RWPE2 (cell line): ENCODE measurements at regions not wholly inside any gene's neighbourhood (a gene's known extent, or its start where the extent isn't known, plus 50 kb on each side); places are given as distances from the start of the nearest gene placed in this dataset.

Source experiments
- ATAC-seq: fragments of 200-7000 bp; cut with Tn5 transposase; 3 replicates; pipeline ENCODE4 v1.9.1; 2021; ENCODE audit warnings: low read depth
- DNase-seq: peaks from one replicate; pipeline ENCODE4 v3.0.0-alpha.2; 2020; ENCODE audit warnings: low spot score
- H3K27ac ChIP-seq: fragments of 450-650 bp; 2 replicates; pipeline ENCODE4 v1.5.1; 2017; ENCODE audit warnings: mild to moderate bottlenecking; ENCODE audit not compliant: poor library complexity, severe bottlenecking
- H3K27me3 ChIP-seq: fragments of 250-450 bp; sonication (Bioruptor Pico); 2 replicates; pipeline ENCODE4 v1.5.1; 2021; ENCODE audit warnings: mild to moderate bottlenecking, moderate library complexity; ENCODE audit not compliant: insufficient read depth, poor library complexity, severe bottlenecking
- H3K36me3 ChIP-seq: fragments of 250-450 bp; sonication (Bioruptor Pico); 2 replicates; pipeline ENCODE4 v1.5.1; 2020; ENCODE audit warnings: low read depth, mild to moderate bottlenecking, moderate library complexity
- H3K4me1 ChIP-seq: fragments of 250-450 bp; sonication (Bioruptor Pico); 2 replicates; pipeline ENCODE4 v1.5.1; 2021; ENCODE audit warnings: mild to moderate bottlenecking, moderate library complexity; ENCODE audit not compliant: insufficient read depth, poor library complexity, severe bottlenecking
- H3K4me3 ChIP-seq: fragments of 250-450 bp; sonication (Bioruptor Pico); 2 replicates; pipeline ENCODE4 v1.5.1; 2021; ENCODE audit warnings: mild to moderate bottlenecking, moderate library complexity; ENCODE audit not compliant: severe bottlenecking
- H3K9me3 ChIP-seq: fragments of 250-450 bp; sonication (Bioruptor Pico); 2 replicates; pipeline ENCODE4 v1.5.1; 2021; ENCODE audit warnings: mild to moderate bottlenecking, moderate library complexity; ENCODE audit not compliant: severe bottlenecking
- CTCF ChIP-seq: fragments of 450-650 bp; IDR thresholded peaks from one replicate; pipeline ENCODE4 v1.5.1; 2017; ENCODE audit warnings: mild to moderate bottlenecking, moderate library complexity; ENCODE audit not compliant: poor library complexity, severe bottlenecking

GRCh38 chr15:20348900-20349773 is 192.5 kb downstream of the GOLGA6L6 start:
- no peaks in the 10 kb centered on the region for H3K9me3 ChIP-seq
- H3K4me3 ChIP-seq, result no peak overlapping the region
- H3K27ac ChIP-seq, result no peak overlapping the region
- DNase-seq, result peak; percentile 86
- TF ChIP-seq CTCF, result no peak
- H3K27me3 ChIP-seq, result no peaks in the 10 kb centered on the region
- no peaks in the 10 kb centered on the region for H3K36me3 ChIP-seq
- 0 out of 3 replicates have a peak, but pooled peaks have one; percentile 6 for ATAC-seq
- H3K4me1 ChIP-seq, result no peaks in the 10 kb centered on the region

GRCh38 chr15:20348291-20348899 is 193.2 kb downstream of the GOLGA6L6 start:
- no peaks in the 10 kb centered on the region for H3K9me3 ChIP-seq
- TF ChIP-seq CTCF, result no peak
- H3K36me3 ChIP-seq, result no peaks in the 10 kb centered on the region
- no peak overlapping the region for H3K27ac ChIP-seq
- no peaks in the 10 kb centered on the region for H3K27me3 ChIP-seq
- H3K4me3 ChIP-seq, result no peak overlapping the region
- H3K4me1 ChIP-seq, result no peaks in the 10 kb centered on the region
- 0 out of 3 replicates have a peak, but pooled peaks have one; percentile 3 for ATAC-seq
- peak; percentile 56 for DNase-seq

- peaks cover 2% of the 10 kb centered on the region for H3K9me3 ChIP-seq
- no peak for TF ChIP-seq CTCF
- ATAC-seq, result no peak
- no peaks in the 10 kb centered on the region for H3K36me3 ChIP-seq
- H3K4me3 ChIP-seq, result no peak overlapping the region
- H3K4me1 ChIP-seq, result no peaks in the 10 kb centered on the region
- no peaks in the 10 kb centered on the region for H3K27me3 ChIP-seq
- no peak overlapping the region for H3K27ac ChIP-seq
- peak; percentile 71 for DNase-seq
Measured at GRCh38 chr15:20346082-20346805, 195.4 kb downstream of the GOLGA6L6 start.

- no peaks in the 10 kb centered on the region for H3K4me1 ChIP-seq
- no peak for TF ChIP-seq CTCF
- ATAC-seq, result no peak
- no peak overlapping the region for H3K27ac ChIP-seq
- H3K4me3 ChIP-seq, result no peak overlapping the region
- peak; percentile 76 for DNase-seq
- no peaks in the 10 kb centered on the region for H3K36me3 ChIP-seq
- H3K27me3 ChIP-seq, result no peaks in the 10 kb centered on the region
- H3K9me3 ChIP-seq, result peaks cover 5% of the 10 kb centered on the region
Measured at GRCh38 chr15:20345401-20345958, 196.1 kb downstream of the GOLGA6L6 start.
